RWPE2 (cell line): ENCODE measurements at regions not wholly inside any gene's neighbourhood (a gene's known extent, or its start where the extent isn't known, plus 50 kb on each side); places are given as distances from the start of the nearest gene placed in this dataset.
A peak's percentile ranks its signal among the peaks of the same experiment; 100 is the strongest.
"Not testable (repeated sequence)": the region's sequence is repeated elsewhere in the genome, so short reads cannot be mapped to it uniquely, and the experiment has no call there.

ENCODE experiments used
- ATAC-seq: fragments of 200-7000 bp; cut with Tn5 transposase; 3 replicates; pipeline ENCODE4 v1.9.1; 2021; ENCODE audit warnings: low read depth
- DNase-seq: peaks from one replicate; pipeline ENCODE4 v3.0.0-alpha.2; 2020; ENCODE audit warnings: low spot score
- H3K27ac ChIP-seq: fragments of 450-650 bp; 2 replicates; pipeline ENCODE4 v1.5.1; 2017; ENCODE audit warnings: mild to moderate bottlenecking; ENCODE audit not compliant: poor library complexity, severe bottlenecking
- H3K27me3 ChIP-seq: fragments of 250-450 bp; sonication (Bioruptor Pico); 2 replicates; pipeline ENCODE4 v1.5.1; 2021; ENCODE audit warnings: mild to moderate bottlenecking, moderate library complexity; ENCODE audit not compliant: insufficient read depth, poor library complexity, severe bottlenecking
- H3K36me3 ChIP-seq: fragments of 250-450 bp; sonication (Bioruptor Pico); 2 replicates; pipeline ENCODE4 v1.5.1; 2020; ENCODE audit warnings: low read depth, mild to moderate bottlenecking, moderate library complexity
- H3K4me1 ChIP-seq: fragments of 250-450 bp; sonication (Bioruptor Pico); 2 replicates; pipeline ENCODE4 v1.5.1; 2021; ENCODE audit warnings: mild to moderate bottlenecking, moderate library complexity; ENCODE audit not compliant: insufficient read depth, poor library complexity, severe bottlenecking
- H3K4me3 ChIP-seq: fragments of 250-450 bp; sonication (Bioruptor Pico); 2 replicates; pipeline ENCODE4 v1.5.1; 2021; ENCODE audit warnings: mild to moderate bottlenecking, moderate library complexity; ENCODE audit not compliant: severe bottlenecking
- H3K9me3 ChIP-seq: fragments of 250-450 bp; sonication (Bioruptor Pico); 2 replicates; pipeline ENCODE4 v1.5.1; 2021; ENCODE audit warnings: mild to moderate bottlenecking, moderate library complexity; ENCODE audit not compliant: severe bottlenecking
- TF ChIP-seq, protein P1 (sequence below): fragments of 450-650 bp; IDR thresholded peaks from one replicate; pipeline ENCODE4 v1.5.1; 2017; ENCODE audit warnings: mild to moderate bottlenecking, moderate library complexity; ENCODE audit not compliant: poor library complexity, severe bottlenecking

- H3K27me3 ChIP-seq, result no peaks in the 10 kb centered on the region
- DNase-seq (no peak), ATAC-seq (no peak)
- H3K36me3 ChIP-seq, result no peaks in the 10 kb centered on the region
- TF ChIP-seq, protein P1, sequence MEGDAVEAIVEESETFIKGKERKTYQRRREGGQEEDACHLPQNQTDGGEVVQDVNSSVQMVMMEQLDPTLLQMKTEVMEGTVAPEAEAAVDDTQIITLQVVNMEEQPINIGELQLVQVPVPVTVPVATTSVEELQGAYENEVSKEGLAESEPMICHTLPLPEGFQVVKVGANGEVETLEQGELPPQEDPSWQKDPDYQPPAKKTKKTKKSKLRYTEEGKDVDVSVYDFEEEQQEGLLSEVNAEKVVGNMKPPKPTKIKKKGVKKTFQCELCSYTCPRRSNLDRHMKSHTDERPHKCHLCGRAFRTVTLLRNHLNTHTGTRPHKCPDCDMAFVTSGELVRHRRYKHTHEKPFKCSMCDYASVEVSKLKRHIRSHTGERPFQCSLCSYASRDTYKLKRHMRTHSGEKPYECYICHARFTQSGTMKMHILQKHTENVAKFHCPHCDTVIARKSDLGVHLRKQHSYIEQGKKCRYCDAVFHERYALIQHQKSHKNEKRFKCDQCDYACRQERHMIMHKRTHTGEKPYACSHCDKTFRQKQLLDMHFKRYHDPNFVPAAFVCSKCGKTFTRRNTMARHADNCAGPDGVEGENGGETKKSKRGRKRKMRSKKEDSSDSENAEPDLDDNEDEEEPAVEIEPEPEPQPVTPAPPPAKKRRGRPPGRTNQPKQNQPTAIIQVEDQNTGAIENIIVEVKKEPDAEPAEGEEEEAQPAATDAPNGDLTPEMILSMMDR, result no peak
- no peak overlapping the region for H3K4me3 ChIP-seq
- H3K27ac ChIP-seq, result no peak overlapping the region
- H3K9me3 ChIP-seq, result no peaks in the 10 kb centered on the region
- H3K4me1 ChIP-seq, result no peaks in the 10 kb centered on the region
Measured at GRCh38 chrX:26466387-26466786, 250.4 kb downstream of the MAGEB5 start.

DNA sequence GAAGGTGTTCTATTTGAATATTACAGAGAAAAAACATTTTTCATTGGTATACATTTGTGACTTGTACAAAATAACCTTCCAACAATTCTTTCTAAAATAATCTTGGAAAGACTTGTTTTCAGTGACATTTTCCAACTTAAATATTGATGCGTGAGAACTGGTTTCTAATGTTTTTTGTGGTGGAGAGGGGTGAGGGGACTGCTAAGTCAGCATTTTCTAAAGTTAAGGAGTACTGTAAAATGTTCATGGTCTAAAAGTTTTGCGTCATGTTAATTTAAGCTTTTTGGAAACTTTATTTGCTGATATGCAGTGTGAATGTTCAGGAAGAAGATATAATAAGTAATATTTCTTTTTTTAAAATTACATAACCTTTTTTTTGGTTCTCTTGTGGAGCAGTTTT lies 229.3 kb downstream of the MAGEB5 start:
- Histone ChIP-seq H3K27me3 (no peaks in the 10 kb centered on the region), H3K4me1 (no peaks in the 10 kb centered on the region), H3K27ac (no peak overlapping the region), H3K36me3 (no peaks in the 10 kb centered on the region), H3K9me3 (no peaks in the 10 kb centered on the region), H3K4me3 (no peak overlapping the region)
- ATAC-seq (no peak), DNase-seq (no peak)
- TF ChIP-seq, protein P1, result no peak

DNA sequence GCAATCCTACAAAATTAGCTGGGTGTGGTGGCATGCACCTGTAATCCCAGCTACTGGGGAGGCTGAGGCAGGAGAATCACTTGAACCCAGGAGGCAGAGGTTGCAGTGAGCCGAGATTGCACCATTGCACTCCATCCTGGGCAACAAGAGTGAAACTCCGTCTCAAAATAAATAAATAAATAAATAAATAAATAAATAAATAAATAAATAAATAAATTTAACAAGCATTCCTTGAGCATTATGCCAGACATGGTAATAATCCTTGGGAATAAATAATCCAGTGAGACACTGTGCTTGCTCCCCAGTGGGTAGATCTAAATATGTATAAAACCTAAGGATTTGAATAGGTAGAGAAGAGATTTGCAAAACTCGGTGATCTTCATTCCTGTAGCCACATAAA lies 228.4 kb downstream of the MAGEB5 start:
- H3K27ac ChIP-seq, H3K9me3 ChIP-seq, DNase-seq, H3K4me3 ChIP-seq, H3K36me3 ChIP-seq, H3K4me1 ChIP-seq, H3K27me3 ChIP-seq, ATAC-seq: not testable (repeated sequence)

- H3K9me3 ChIP-seq, result no peaks in the 10 kb centered on the region
- no peak for DNase-seq
- no peak overlapping the region for H3K27ac ChIP-seq
- ATAC-seq, result no peak
- no peak overlapping the region for H3K4me3 ChIP-seq
- no peaks in the 10 kb centered on the region for H3K4me1 ChIP-seq
- TF ChIP-seq, protein P1, result peak; percentile 63
- no peaks in the 10 kb centered on the region for H3K36me3 ChIP-seq
- no peaks in the 10 kb centered on the region for H3K27me3 ChIP-seq
Measured at GRCh38 chrX:26442340-26442739, 226.4 kb downstream of the MAGEB5 start.

- H3K27ac ChIP-seq, result no peak overlapping the region
- no peaks in the 10 kb centered on the region for H3K4me1 ChIP-seq
- TF ChIP-seq, protein P1, result no peak
- ATAC-seq, result no peak
- no peaks in the 10 kb centered on the region for H3K27me3 ChIP-seq
- H3K9me3 ChIP-seq, result no peaks in the 10 kb centered on the region
- no peak for DNase-seq
- H3K36me3 ChIP-seq, result no peaks in the 10 kb centered on the region
- no peak overlapping the region for H3K4me3 ChIP-seq
Measured at GRCh38 chrX:26414534-26414933, 198.6 kb downstream of the MAGEB5 start.
